SIG-M5 treated with dmso at 0.1 percent for 504 hours (cell line): ENCODE measurements at regions not wholly inside any gene's neighbourhood (a gene's known extent, or its start where the extent isn't known, plus 50 kb on each side); places are given as distances from the start of the nearest gene placed in this dataset.

Experiments used
- DNase-seq: peaks from one replicate; lab custom pipeline; 2025; ENCODE audit not compliant: unreplicated experiment; lab: John Stamatoyannopoulos, UW

GRCh38 chr17:72068643-72069042, 52.2 kb upstream of the SOX9 start:
- DNase-seq = no peak

- no peak for DNase-seq
These were observed 51.1 kb upstream of the SOX9 start for GRCh38 chr17:72069586-72070202.
